H9 (cell line): ENCODE measurements at regions not wholly inside any gene's neighbourhood (a gene's known extent, or its start where the extent isn't known, plus 50 kb on each side); places are given as distances from the start of the nearest gene placed in this dataset.

ENCODE experiments used
- DNase-seq: peaks from one replicate; pipeline ENCODE4 v3.0.0-alpha.2; 2017
- H2AFZ ChIP-seq: one replicate; pipeline ENCODE4 v1.6.1; 2013; ENCODE audit warnings: mild to moderate bottlenecking, low read length, control low read depth, moderate library complexity
- H2AK5ac ChIP-seq: 2 replicates; pipeline ENCODE4 v1.6.1; 2013; ENCODE audit warnings: low read length, control low read depth, mixed read lengths; ENCODE audit not compliant: insufficient read length
- H2BK120ac ChIP-seq: one replicate; pipeline ENCODE4 v1.6.1; 2013; ENCODE audit warnings: low read depth, mild to moderate bottlenecking, low read length, control low read depth, inconsistent platforms; ENCODE audit not compliant: poor library complexity, severe bottlenecking
- H2BK12ac ChIP-seq: 2 replicates; pipeline ENCODE4 v1.6.1; 2013; ENCODE audit warnings: low read length, control low read depth, mixed read lengths, low read depth; ENCODE audit not compliant: insufficient read length
- H2BK15ac ChIP-seq: 2 replicates; pipeline ENCODE4 v1.6.1; 2013; ENCODE audit warnings: low read depth, low read length, control low read depth
- H2BK20ac ChIP-seq: one replicate; pipeline ENCODE4 v1.6.1; 2013; ENCODE audit warnings: low read depth, mild to moderate bottlenecking, low read length, control low read depth, inconsistent platforms; ENCODE audit not compliant: poor library complexity, severe bottlenecking
- H2BK5ac ChIP-seq: 2 replicates; pipeline ENCODE4 v1.6.1; 2013; ENCODE audit warnings: low read length, control low read depth, mixed read lengths; ENCODE audit not compliant: insufficient read length
- H3K14ac ChIP-seq: 2 replicates; pipeline ENCODE4 v1.6.1; 2013; ENCODE audit warnings: low read length, control low read depth; ENCODE audit not compliant: insufficient read depth
- H3K18ac ChIP-seq: 2 replicates; pipeline ENCODE4 v1.6.1; 2013; ENCODE audit warnings: low read depth, mild to moderate bottlenecking, mixed read lengths, low read length, control low read depth; ENCODE audit not compliant: insufficient read length
- H3K23ac ChIP-seq: 2 replicates; pipeline ENCODE4 v1.6.1; 2013; ENCODE audit warnings: low read length, control low read depth, mixed read lengths, low read depth; ENCODE audit not compliant: insufficient read length
- H3K23me2 ChIP-seq: 2 replicates; pipeline ENCODE4 v1.6.1; 2013; ENCODE audit warnings: low read depth, mild to moderate bottlenecking, mixed read lengths, low read length, control low read depth; ENCODE audit not compliant: insufficient read length, poor library complexity, severe bottlenecking
- H3K27ac ChIP-seq: 2 replicates; pipeline ENCODE4 v1.5.1; 2013; ENCODE audit warnings: low read length, control low read depth, mixed read lengths, low read depth; ENCODE audit not compliant: insufficient read length
- H3K27me3 ChIP-seq: 2 replicates; pipeline ENCODE4 v1.6.1; 2013; ENCODE audit warnings: low read length, control low read depth, inconsistent platforms; ENCODE audit not compliant: insufficient read depth
- H3K4ac ChIP-seq: 2 replicates; pipeline ENCODE4 v1.6.1; 2013; ENCODE audit warnings: low read depth, mild to moderate bottlenecking, control low read depth, inconsistent platforms, low read length, moderate library complexity
- H3K4me1 ChIP-seq: 2 replicates; pipeline ENCODE4 v1.6.1; 2013; ENCODE audit warnings: low read length, control low read depth, inconsistent platforms; ENCODE audit not compliant: insufficient read depth
- H3K4me2 ChIP-seq: 2 replicates; pipeline ENCODE4 v1.6.1; 2013; ENCODE audit warnings: low read length, control low read depth, mixed read lengths; ENCODE audit not compliant: insufficient read length, insufficient read depth
- H3K56ac ChIP-seq: 2 replicates; pipeline ENCODE4 v1.6.1; 2013; ENCODE audit warnings: low read depth, mild to moderate bottlenecking, mixed read lengths, low read length, control low read depth; ENCODE audit not compliant: insufficient read length
- H3K79me1 ChIP-seq: 2 replicates; pipeline ENCODE4 v1.6.1; 2013; ENCODE audit warnings: low read depth, mild to moderate bottlenecking, moderate library complexity, low read length, control low read depth, inconsistent platforms; ENCODE audit not compliant: insufficient read depth, poor library complexity, severe bottlenecking
- H3K79me2 ChIP-seq: 2 replicates; pipeline ENCODE4 v1.6.1; 2013; ENCODE audit warnings: low read length, control low read depth, inconsistent platforms; ENCODE audit not compliant: insufficient read depth
- H3K9ac ChIP-seq: 2 replicates; pipeline ENCODE4 v1.6.1; 2013; ENCODE audit warnings: low read length, control low read depth, mixed read lengths; ENCODE audit not compliant: insufficient read length; ENCODE audit errors: extremely low read depth
- H3K9me3 ChIP-seq: one replicate; pipeline ENCODE4 v1.6.1; 2013; ENCODE audit warnings: low read depth, low read length, inconsistent platforms; ENCODE audit not compliant: control insufficient read depth
- H3T11ph ChIP-seq: one replicate; pipeline ENCODE4 v1.6.1; 2013; ENCODE audit warnings: mild to moderate bottlenecking, low read length, control low read depth, inconsistent platforms
- H4K20me1 ChIP-seq: one replicate; pipeline ENCODE4 v1.6.1; 2013; ENCODE audit not compliant: control insufficient read depth, insufficient read length, insufficient read depth
- H4K5ac ChIP-seq: 2 replicates; pipeline ENCODE4 v1.6.1; 2013; ENCODE audit warnings: low read depth, mild to moderate bottlenecking, mixed read lengths, low read length, control low read depth; ENCODE audit not compliant: insufficient read length
- H4K8ac ChIP-seq: replicated peaks from 2 replicates; pipeline ENCODE4 v1.6.1; 2013; ENCODE audit warnings: low read length, control low read depth, mixed read lengths, low read depth; ENCODE audit not compliant: insufficient read length
- H4K91ac ChIP-seq: 2 replicates; pipeline ENCODE4 v1.6.1; 2013; ENCODE audit warnings: low read depth, mild to moderate bottlenecking, moderate library complexity, mixed read lengths, low read length, control low read depth; ENCODE audit not compliant: insufficient read length
- H3K27ac Mint-ChIP-seq, 3 experiments: 2 replicates in 2 of 3; 3 replicates in 1 of 3; pipeline ENCODE4 v1.8.0; 2020 to 2021; ENCODE audit warnings: mixed read lengths in 3 of 3, mild to moderate bottlenecking in 1 of 3, moderate library complexity in 1 of 3
- H3K27me3 Mint-ChIP-seq: 2 replicates; pipeline ENCODE4 v1.8.0; 2021; ENCODE audit warnings: low read depth, mild to moderate bottlenecking, moderate library complexity, mixed read lengths
- H3K36me3 Mint-ChIP-seq, 3 experiments: 2 replicates in 2 of 3; 3 replicates in 1 of 3; pipeline ENCODE4 v1.8.0; 2020 to 2021; ENCODE audit warnings: low read depth in 3 of 3, mixed read lengths in 3 of 3; ENCODE audit not compliant: insufficient read depth in 1 of 3
- H3K4me1 Mint-ChIP-seq, 2 experiments: 2 replicates each; pipeline ENCODE4 v1.8.0; 2020; ENCODE audit warnings: mixed read lengths in 2 of 2
- H3K4me3 Mint-ChIP-seq, 2 experiments: 2 replicates in 1 of 2; 3 replicates in 1 of 2; pipeline ENCODE4 v1.8.0; 2020 to 2021; ENCODE audit warnings: mild to moderate bottlenecking in 2 of 2, mixed read lengths in 2 of 2, moderate library complexity in 1 of 2
- H3K9me3 Mint-ChIP-seq, 2 experiments: 2 replicates in 1 of 2; 3 replicates in 1 of 2; pipeline ENCODE4 v1.8.0; 2020; ENCODE audit warnings: mild to moderate bottlenecking in 2 of 2, mixed read lengths in 2 of 2, moderate library complexity in 1 of 2
- CTCF ChIP-seq: fragments of 200-600 bp; sonication (generic); conservative IDR thresholded peaks from 3 replicates; pipeline ENCODE4 v1.8.0; 2021; ENCODE audit warnings: antibody characterized with exemption, mild to moderate bottlenecking
- WGBS: extraction: QIAGEN DNeasy Blood & Tissue Kit; methylation state at CpG from one replicate; pipeline ENCODE4 v1.1.7; 2013; ENCODE audit warnings: missing lambda C conversion rate, low lambda C conversion rate, mixed read lengths; ENCODE audit not compliant: insufficient read length; ENCODE audit errors: extremely low coverage; 5-methylcytosine and 5-hydroxymethylcytosine counted together

GRCh38 chr3:75012791-75013331 is 398.4 kb upstream of the CNTN3 start:
- no peak overlapping the region for H2BK120ac ChIP-seq
- no peak overlapping the region for H4K5ac ChIP-seq
- H3K9ac ChIP-seq: no peak overlapping the region
- no CpG with 5 or more reads among the region's 5 CpGs for WGBS
- H3K4me3 Mint-ChIP-seq: no peak overlapping the region
- no peak overlapping the region for H3K18ac ChIP-seq
- no peaks in the 10 kb centered on the region for H3K4me1 ChIP-seq
- H3T11ph ChIP-seq: no peak overlapping the region
- H3K27ac Mint-ChIP-seq: no peak overlapping the region
- no peak overlapping the region for H2BK15ac ChIP-seq
- no peak overlapping the region for H2BK20ac ChIP-seq
- no peaks in the 10 kb centered on the region for H4K20me1 ChIP-seq
- no peak overlapping the region for H3K4me2 ChIP-seq
- no peak overlapping the region for H3K14ac ChIP-seq
- H4K8ac ChIP-seq: no peak overlapping the region
- no peaks in the 10 kb centered on the region for H3K79me2 ChIP-seq
- H3K4me1 Mint-ChIP-seq: peaks cover 0 to 4% of the 10 kb centered on the region in 2 experiments; a peak in 1 of 4 replicates
- no peak for DNase-seq
- no peaks in the 10 kb centered on the region for H3K79me1 ChIP-seq
- H2BK12ac ChIP-seq: no peak overlapping the region
- no peaks in the 10 kb centered on the region; the same call in 1 of the 2 replicates for H3K27me3 Mint-ChIP-seq
- H3K23me2 ChIP-seq: no peaks in the 10 kb centered on the region
- TF ChIP-seq CTCF: no peak
- H3K27me3 ChIP-seq: no peaks in the 10 kb centered on the region
- H3K9me3 ChIP-seq: no peaks in the 10 kb centered on the region
- no peak overlapping the region for H2AFZ ChIP-seq
- no peak overlapping the region for H4K91ac ChIP-seq
- no peak overlapping the region for H3K23ac ChIP-seq
- no peak overlapping the region for H3K56ac ChIP-seq
- no peaks in the 10 kb centered on the region; a peak in 1 of 7 replicates for H3K36me3 Mint-ChIP-seq
- no peaks in the 10 kb centered on the region; a peak in 1 of 5 replicates for H3K9me3 Mint-ChIP-seq
- H2BK5ac ChIP-seq: no peak overlapping the region
- no peak overlapping the region for H2AK5ac ChIP-seq
- H3K27ac ChIP-seq: no peak overlapping the region
- no peak overlapping the region for H3K4ac ChIP-seq
